Keratinocyte (primary cell): ENCODE measurements at regions not wholly inside any gene's neighbourhood (a gene's known extent, or its start where the extent isn't known, plus 50 kb on each side); places are given as distances from the start of the nearest gene placed in this dataset.

Experiments
- DNase-seq: peaks from one replicate; pipeline ENCODE4 v3.0.0-alpha.2; 2011; ENCODE audit warnings: low read depth, missing footprints, low spot score
- FAIRE-seq: peaks from 2 replicates; lab custom pipeline; 2011; peaks lifted over from hg19 to GRCh38; lab: Jason Lieb, UNC
- H2AFZ ChIP-seq: 2 replicates; pipeline ENCODE4 v1.6.0; 2012; ENCODE audit warnings: low read length, control low read depth, inconsistent platforms; ENCODE audit not compliant: control insufficient read depth
- H3K27ac ChIP-seq: 2 replicates; pipeline ENCODE4 v1.5.1; 2011; ENCODE audit warnings: low read length; ENCODE audit not compliant: control insufficient read depth, insufficient read depth
- H3K27me3 ChIP-seq: 3 replicates; pipeline ENCODE4 v1.6.0; 2011; ENCODE audit warnings: low read length; ENCODE audit not compliant: control insufficient read depth, insufficient read depth; ENCODE audit errors: extremely low read depth
- H3K36me3 ChIP-seq, 2 experiments: 2 replicates in 1 of 2; 3 replicates in 1 of 2; pipeline ENCODE4 v1.5.1; 2011; ENCODE audit warnings: low read length in 2 of 2, mild to moderate bottlenecking in 1 of 2; ENCODE audit not compliant: control insufficient read depth in 2 of 2, insufficient read depth in 2 of 2; ENCODE audit errors: extremely low read depth in 1 of 2
- H3K4me1 ChIP-seq: 3 replicates; pipeline ENCODE4 v1.5.1; 2011; ENCODE audit warnings: low read length; ENCODE audit not compliant: control insufficient read depth, insufficient read depth; ENCODE audit errors: extremely low read depth
- H3K4me2 ChIP-seq: 3 replicates; pipeline ENCODE4 v1.6.0; 2011; ENCODE audit warnings: low read depth, low read length; ENCODE audit not compliant: control insufficient read depth, insufficient read depth; ENCODE audit errors: extremely low read depth
- H3K4me3 ChIP-seq, 3 experiments: fragments of 200-600 bp in 1 of 3; sonication (generic) in 1 of 3; 2 replicates in 2 of 3; 3 replicates in 1 of 3; pipeline ENCODE4 v1.5.1; 2011 to 2016; ENCODE audit warnings: low read length in 3 of 3, mild to moderate bottlenecking in 3 of 3, control low read depth in 2 of 3, inconsistent platforms in 1 of 3, low read depth in 1 of 3, mixed read lengths in 1 of 3, mixed run types in 1 of 3, moderate library complexity in 1 of 3; ENCODE audit not compliant: control insufficient read depth in 2 of 3, insufficient read depth in 2 of 3; ENCODE audit errors: extremely low read depth in 1 of 3
- H3K79me2 ChIP-seq: 2 replicates; pipeline ENCODE4 v1.6.0; 2012; ENCODE audit warnings: low read length; ENCODE audit not compliant: control insufficient read depth, insufficient read depth
- H3K9ac ChIP-seq: 3 replicates; pipeline ENCODE4 v1.6.0; 2011; ENCODE audit warnings: low read length; ENCODE audit not compliant: control insufficient read depth, insufficient read depth; ENCODE audit errors: extremely low read depth
- H3K9me1 ChIP-seq: 3 replicates; pipeline ENCODE4 v1.6.0; 2011; ENCODE audit warnings: low read length; ENCODE audit not compliant: control insufficient read depth, insufficient read depth; ENCODE audit errors: extremely low read depth
- H3K9me3 ChIP-seq: 2 replicates; pipeline ENCODE4 v1.5.1; 2012; ENCODE audit warnings: low read depth, low read length; ENCODE audit not compliant: control insufficient read depth
- H4K20me1 ChIP-seq: 3 replicates; pipeline ENCODE4 v1.6.0; 2011; ENCODE audit warnings: low read length; ENCODE audit not compliant: control insufficient read depth, insufficient read depth; ENCODE audit errors: extremely low read depth
- EZH2 ChIP-seq: IDR thresholded peaks from one replicate; pipeline ENCODE4 v1.6.1; 2012; ENCODE audit warnings: inconsistent platforms, mild to moderate bottlenecking, low read length, moderate library complexity
- dilution Hi-C: fragments of 300-500 bp; cut with MboI; formaldehyde crosslinking; loops from one replicate; pipeline ENCODE4 v1.7.0; 2020; ENCODE audit warnings: low sequenced_read_pairs; ENCODE audit not compliant: extremely low pct_ligation_motif_present
- TF ChIP-seq, protein P1 (sequence below), 3 experiments: IDR thresholded peaks in 1 of 3; conservative IDR thresholded peaks in 1 of 3; optimal IDR thresholded peaks in 1 of 3; 2 replicates in 2 of 3; 3 replicates in 1 of 3; pipeline versions ENCODE3 to v1.5.1; 2011; ENCODE audit warnings: low read length in 3 of 3, mild to moderate bottlenecking in 3 of 3, moderate library complexity in 2 of 3, control low read depth in 1 of 3, inconsistent platforms in 1 of 3; ENCODE audit not compliant: insufficient read depth in 2 of 3; ENCODE audit errors: extremely low read depth in 1 of 3

DNA sequence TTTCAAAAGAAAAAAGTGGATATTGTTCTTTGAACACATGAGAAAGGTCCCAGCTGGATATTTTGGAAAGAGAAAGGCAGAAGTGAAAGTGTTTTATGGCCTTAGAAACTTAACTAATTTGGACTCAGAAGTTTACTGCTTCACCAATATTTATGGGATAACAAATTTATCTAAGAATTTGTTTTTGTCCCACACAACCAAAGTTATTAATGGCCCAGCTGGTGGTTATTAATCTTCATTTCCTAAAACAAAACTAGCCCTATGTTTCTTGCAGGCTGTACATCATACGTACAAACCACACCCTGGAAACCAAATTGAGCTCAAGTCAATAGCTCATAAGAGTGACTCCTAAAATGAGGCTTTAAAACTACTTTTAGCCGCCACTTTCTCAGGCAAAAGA is 372.9 kb upstream of the LMCD1 start:
- H3K4me1 ChIP-seq: no peaks in the 10 kb centered on the region
- no peak overlapping the region for H3K4me2 ChIP-seq
- no peak overlapping the region for H3K27ac ChIP-seq
- FAIRE-seq: no peak
- no peak for TF ChIP-seq EZH2
- TF ChIP-seq, protein P1, sequence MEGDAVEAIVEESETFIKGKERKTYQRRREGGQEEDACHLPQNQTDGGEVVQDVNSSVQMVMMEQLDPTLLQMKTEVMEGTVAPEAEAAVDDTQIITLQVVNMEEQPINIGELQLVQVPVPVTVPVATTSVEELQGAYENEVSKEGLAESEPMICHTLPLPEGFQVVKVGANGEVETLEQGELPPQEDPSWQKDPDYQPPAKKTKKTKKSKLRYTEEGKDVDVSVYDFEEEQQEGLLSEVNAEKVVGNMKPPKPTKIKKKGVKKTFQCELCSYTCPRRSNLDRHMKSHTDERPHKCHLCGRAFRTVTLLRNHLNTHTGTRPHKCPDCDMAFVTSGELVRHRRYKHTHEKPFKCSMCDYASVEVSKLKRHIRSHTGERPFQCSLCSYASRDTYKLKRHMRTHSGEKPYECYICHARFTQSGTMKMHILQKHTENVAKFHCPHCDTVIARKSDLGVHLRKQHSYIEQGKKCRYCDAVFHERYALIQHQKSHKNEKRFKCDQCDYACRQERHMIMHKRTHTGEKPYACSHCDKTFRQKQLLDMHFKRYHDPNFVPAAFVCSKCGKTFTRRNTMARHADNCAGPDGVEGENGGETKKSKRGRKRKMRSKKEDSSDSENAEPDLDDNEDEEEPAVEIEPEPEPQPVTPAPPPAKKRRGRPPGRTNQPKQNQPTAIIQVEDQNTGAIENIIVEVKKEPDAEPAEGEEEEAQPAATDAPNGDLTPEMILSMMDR (optimal IDR thresholded peaks at IDR 0.05 in 1 of 3, IDR thresholded peaks at IDR 0.05 in 1 of 3, conservative IDR thresholded peaks at IDR 0.05 in 1 of 3; ENCODE audit: extremely low read depth in 1 of 3, insufficient read depth in 2 of 3, low read length in 3 of 3): no peak
- no peak overlapping the region for H3K4me3 ChIP-seq
- dilution Hi-C loops: no loop called here
- no peaks in the 10 kb centered on the region for H3K36me3 ChIP-seq
- H4K20me1 ChIP-seq: no peaks in the 10 kb centered on the region
- H3K79me2 ChIP-seq: no peaks in the 10 kb centered on the region
- H3K9me1 ChIP-seq: no peaks in the 10 kb centered on the region
- no peak overlapping the region for H2AFZ ChIP-seq
- no peak overlapping the region for H3K9ac ChIP-seq
- no peaks in the 10 kb centered on the region for H3K27me3 ChIP-seq
- H3K9me3 ChIP-seq: no peaks in the 10 kb centered on the region
- DNase-seq: no peak

DNA sequence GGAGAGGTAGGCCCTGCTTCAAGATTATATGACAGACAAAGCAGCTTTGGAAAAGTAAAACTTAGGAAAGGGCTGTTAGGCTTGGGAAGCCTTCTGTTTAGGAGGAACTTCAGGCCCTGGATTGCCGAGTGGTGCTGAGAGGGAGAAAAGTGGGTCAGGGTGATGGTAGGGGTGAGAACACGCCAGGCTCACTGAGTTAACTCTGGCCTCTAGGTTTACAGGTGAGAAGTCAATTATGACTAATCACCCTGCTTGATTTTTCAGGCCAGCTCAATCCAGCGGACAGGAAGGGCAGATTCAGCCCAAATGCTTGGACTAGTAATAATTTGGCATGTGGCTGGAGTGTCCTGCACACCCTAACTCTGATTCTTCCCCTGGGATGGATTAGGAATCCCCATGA is 365.1 kb upstream of the LMCD1 start:
- Histone ChIP-seq H3K79me2 (no peaks in the 10 kb centered on the region), H3K9me3 (no peaks in the 10 kb centered on the region), H3K4me1 (no peaks in the 10 kb centered on the region), H3K4me3 (no peak overlapping the region), H3K9me1 (no peaks in the 10 kb centered on the region), H4K20me1 (no peaks in the 10 kb centered on the region), H3K36me3 (no peaks in the 10 kb centered on the region), H2AFZ (no peak overlapping the region), H3K9ac (no peak overlapping the region), H3K27ac (no peak overlapping the region), H3K27me3 (no peaks in the 10 kb centered on the region), H3K4me2 (no peak overlapping the region)
- TF ChIP-seq, protein P1 (optimal IDR thresholded peaks at IDR 0.05 in 1 of 3, IDR thresholded peaks at IDR 0.05 in 1 of 3, conservative IDR thresholded peaks at IDR 0.05 in 1 of 3; ENCODE audit: extremely low read depth in 1 of 3, insufficient read depth in 2 of 3, low read length in 3 of 3): no peak
- no peak for TF ChIP-seq EZH2
- FAIRE-seq (no peak), DNase-seq (no peak)
- dilution Hi-C loops: no loop called here
